Fibroblast of lung (primary cell): ENCODE measurements at regions not wholly inside any gene's neighbourhood (a gene's known extent, or its start where the extent isn't known, plus 50 kb on each side); places are given as distances from the start of the nearest gene placed in this dataset.

ENCODE experiments used
- DNase-seq, 2 donors: peaks; one replicate each; pipeline versions ENCODE4 v3.0.0 to v3.0.0-alpha.2; 2010; ENCODE audit warnings: low read depth in 2 of 2
- H2AFZ ChIP-seq: 2 replicates; pipeline ENCODE4 v1.5.1; 2012; ENCODE audit warnings: low read length, control low read depth, inconsistent platforms
- H3K27ac ChIP-seq: 2 replicates; pipeline ENCODE4 v1.5.1; 2011; ENCODE audit warnings: low read length, control low read depth; ENCODE audit not compliant: insufficient read depth
- H3K27me3 ChIP-seq: 2 replicates; pipeline ENCODE4 v1.5.1; 2011; ENCODE audit warnings: mild to moderate bottlenecking, low read length; ENCODE audit not compliant: control insufficient read depth, insufficient read depth
- H3K36me3 ChIP-seq: 2 replicates; pipeline ENCODE4 v1.5.1; 2011; ENCODE audit warnings: low read length; ENCODE audit not compliant: control insufficient read depth, insufficient read depth
- H3K4me1 ChIP-seq: 2 replicates; pipeline ENCODE4 v1.5.1; 2011; ENCODE audit warnings: low read length; ENCODE audit not compliant: control insufficient read depth, insufficient read depth; ENCODE audit errors: extremely low read depth
- H3K4me2 ChIP-seq: 2 replicates; pipeline ENCODE4 v1.5.1; 2011; ENCODE audit warnings: low read length, control low read depth; ENCODE audit not compliant: insufficient read depth; ENCODE audit errors: extremely low read depth
- H3K4me3 ChIP-seq, 4 experiments: fragments of 200-600 bp in 1 of 4; sonication (generic) in 1 of 4; replicated peaks in 1 of 4; 2 replicates each; pipeline ENCODE4 v1.5.1; 2011 to 2016; ENCODE audit warnings: low read length in 4 of 4, low read depth in 3 of 4, mild to moderate bottlenecking in 3 of 4, control low read depth in 2 of 4, inconsistent platforms in 1 of 4, mixed read lengths in 1 of 4; ENCODE audit not compliant: insufficient read depth in 1 of 4; ENCODE audit errors: control extremely low read depth in 1 of 4
- H3K79me2 ChIP-seq: 2 replicates; pipeline ENCODE4 v1.5.1; 2012; ENCODE audit warnings: mild to moderate bottlenecking, low read length, inconsistent platforms; ENCODE audit not compliant: control insufficient read depth, insufficient read depth
- H3K9ac ChIP-seq: 2 replicates; pipeline ENCODE4 v1.5.1; 2011; ENCODE audit warnings: mild to moderate bottlenecking, low read length, control low read depth; ENCODE audit not compliant: insufficient read depth
- H3K9me3 ChIP-seq: 2 replicates; pipeline ENCODE4 v1.5.1; 2012; ENCODE audit warnings: low read depth, low read length; ENCODE audit not compliant: control insufficient read depth, insufficient read depth
- H4K20me1 ChIP-seq: 2 replicates; pipeline ENCODE4 v1.5.1; 2011; ENCODE audit warnings: low read length; ENCODE audit not compliant: control insufficient read depth, insufficient read depth; ENCODE audit errors: extremely low read depth
- CTCF ChIP-seq, 2 donors: IDR thresholded peaks in 1 of 2; conservative IDR thresholded peaks in 1 of 2; 1 replicate in 1 of 2; 2 replicates in 1 of 2; pipeline ENCODE4 v1.5.1; 2011 to 2012; ENCODE audit warnings: low read length in 2 of 2, control low read depth in 1 of 2, inconsistent platforms in 1 of 2, low read depth in 1 of 2, mild to moderate bottlenecking in 1 of 2
- EZH2 ChIP-seq: IDR thresholded peaks from 2 replicates; pipeline ENCODE4 v1.5.1; 2012; ENCODE audit warnings: low read length, control low read depth, mild to moderate bottlenecking; ENCODE audit errors: missing control alignments

DNA sequence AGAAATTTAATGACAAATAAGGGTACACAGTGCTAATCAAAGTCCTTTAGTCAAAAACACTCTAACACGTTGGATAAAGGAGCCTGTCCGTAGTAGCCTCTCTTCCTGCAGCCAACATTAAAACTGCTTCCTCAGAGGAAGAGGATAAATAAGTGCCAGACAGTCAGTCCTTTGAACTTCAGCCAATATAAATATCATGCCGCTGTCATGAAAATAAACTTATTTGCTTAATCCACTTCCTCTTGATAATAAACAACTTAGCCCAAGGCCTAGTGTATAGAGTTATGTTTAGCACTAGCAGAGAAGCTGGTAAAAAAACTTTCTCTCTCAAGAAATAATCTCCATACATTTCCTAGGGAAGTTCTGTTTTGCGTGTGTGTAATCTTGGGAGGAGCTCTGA lies 196.7 kb downstream of the HS3ST1 start:
- H3K27me3 ChIP-seq: no peaks in the 10 kb centered on the region
- no peak overlapping the region for H3K9ac ChIP-seq
- no peak overlapping the region for H3K4me3 ChIP-seq
- H3K4me2 ChIP-seq: no peak overlapping the region
- H3K4me1 ChIP-seq: no peaks in the 10 kb centered on the region
- no peaks in the 10 kb centered on the region for H3K9me3 ChIP-seq
- H2AFZ ChIP-seq: no peak overlapping the region
- no peak for TF ChIP-seq CTCF (conservative IDR thresholded peaks at IDR 0.05 in 1 of 2, IDR thresholded peaks at IDR 0.05 in 1 of 2; ENCODE audit: low read depth in 1 of 2, low read length in 2 of 2)
- TF ChIP-seq EZH2: no peak
- no peaks in the 10 kb centered on the region for H3K36me3 ChIP-seq
- no peaks in the 10 kb centered on the region for H3K79me2 ChIP-seq
- no peak overlapping the region for H3K27ac ChIP-seq
- H4K20me1 ChIP-seq: no peaks in the 10 kb centered on the region
- peak in 1 of 2 donors; percentile 11 for DNase-seq

- no peaks in the 10 kb centered on the region for H4K20me1 ChIP-seq
- H3K36me3 ChIP-seq: no peaks in the 10 kb centered on the region
- H3K9me3 ChIP-seq: no peaks in the 10 kb centered on the region
- no peaks in the 10 kb centered on the region for H3K79me2 ChIP-seq
- H3K4me1 ChIP-seq: no peaks in the 10 kb centered on the region
- TF ChIP-seq CTCF (conservative IDR thresholded peaks at IDR 0.05 in 1 of 2, IDR thresholded peaks at IDR 0.05 in 1 of 2; ENCODE audit: low read depth in 1 of 2, low read length in 2 of 2): no peak
- no peak overlapping the region for H3K27ac ChIP-seq
- H3K4me3 ChIP-seq: no peak overlapping the region
- DNase-seq: no peak
- H3K27me3 ChIP-seq: no peaks in the 10 kb centered on the region
- no peak overlapping the region for H2AFZ ChIP-seq
- no peak overlapping the region for H3K4me2 ChIP-seq
- H3K9ac ChIP-seq: no peak overlapping the region
These were observed 197.8 kb downstream of the HS3ST1 start for GRCh38 chr4:11230866-11231265.

DNA sequence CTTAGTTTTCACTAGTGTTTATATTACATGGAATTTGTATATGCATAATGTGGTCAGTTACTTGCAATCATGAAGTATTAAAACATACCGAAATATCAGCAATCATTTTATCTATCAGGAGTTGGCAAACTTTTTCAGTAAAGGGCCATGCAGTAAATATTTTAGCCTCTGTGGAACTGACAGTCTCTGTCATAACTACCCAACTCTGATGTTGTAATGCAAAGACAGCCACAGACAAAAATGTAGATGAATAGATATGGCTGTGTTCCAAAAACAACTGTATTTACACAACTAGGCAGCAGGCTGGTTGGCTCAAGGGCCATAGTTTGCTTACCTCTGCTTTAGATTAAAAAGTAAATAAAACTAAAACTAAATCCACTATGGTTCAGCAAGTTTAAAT lies 200.2 kb downstream of the HS3ST1 start:
- no peak for TF ChIP-seq CTCF (conservative IDR thresholded peaks at IDR 0.05 in 1 of 2, IDR thresholded peaks at IDR 0.05 in 1 of 2; ENCODE audit: low read depth in 1 of 2, low read length in 2 of 2)
- TF ChIP-seq EZH2: no peak
- DNase-seq: peak in 1 of 2 donors; percentile 1

More for the DNA sequence above, 200.2 kb downstream of the HS3ST1 start:
- no peak overlapping the region for H2AFZ ChIP-seq
- no peak overlapping the region for H3K4me2 ChIP-seq
- no peaks in the 10 kb centered on the region for H3K36me3 ChIP-seq
- H3K4me1 ChIP-seq: no peaks in the 10 kb centered on the region
- H3K27me3 ChIP-seq: no peaks in the 10 kb centered on the region
- no peaks in the 10 kb centered on the region for H4K20me1 ChIP-seq
- H3K9ac ChIP-seq: no peak overlapping the region
- no peak overlapping the region for H3K27ac ChIP-seq
- no peaks in the 10 kb centered on the region for H3K79me2 ChIP-seq
- H3K4me3 ChIP-seq: no peak overlapping the region
- H3K9me3 ChIP-seq: no peaks in the 10 kb centered on the region
